ENCODE measurements at regions not wholly inside any gene's neighbourhood (a gene's known extent, or its start where the extent isn't known, plus 50 kb on each side); places are given as distances from the start of the nearest gene placed in this dataset.

DNA sequence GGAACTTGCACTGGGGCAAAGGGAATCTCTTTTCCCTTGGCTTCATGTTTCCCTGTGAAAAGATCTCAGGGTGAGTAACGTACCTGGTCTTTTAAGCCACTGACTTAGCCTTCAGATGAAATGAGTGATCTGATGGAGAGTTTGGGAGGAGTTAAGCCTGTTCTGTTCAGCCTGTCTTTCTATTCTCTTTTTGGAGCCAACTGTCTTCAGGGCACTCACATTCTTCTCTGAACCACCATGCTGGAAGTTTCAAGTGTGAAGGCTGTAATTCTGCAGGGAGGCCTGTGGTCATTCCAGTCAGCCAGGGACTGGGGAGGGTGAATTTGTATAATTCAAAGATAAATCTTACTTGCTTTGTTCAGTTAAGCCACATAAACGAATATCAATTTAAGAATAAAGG, 722.2 kb upstream of the SEMA6A start (continued):
- no peak for TF ChIP-seq HCFC1 (IDR thresholded peaks at IDR 0.05; ENCODE audit: low read length)
- TF ChIP-seq, protein P1, sequence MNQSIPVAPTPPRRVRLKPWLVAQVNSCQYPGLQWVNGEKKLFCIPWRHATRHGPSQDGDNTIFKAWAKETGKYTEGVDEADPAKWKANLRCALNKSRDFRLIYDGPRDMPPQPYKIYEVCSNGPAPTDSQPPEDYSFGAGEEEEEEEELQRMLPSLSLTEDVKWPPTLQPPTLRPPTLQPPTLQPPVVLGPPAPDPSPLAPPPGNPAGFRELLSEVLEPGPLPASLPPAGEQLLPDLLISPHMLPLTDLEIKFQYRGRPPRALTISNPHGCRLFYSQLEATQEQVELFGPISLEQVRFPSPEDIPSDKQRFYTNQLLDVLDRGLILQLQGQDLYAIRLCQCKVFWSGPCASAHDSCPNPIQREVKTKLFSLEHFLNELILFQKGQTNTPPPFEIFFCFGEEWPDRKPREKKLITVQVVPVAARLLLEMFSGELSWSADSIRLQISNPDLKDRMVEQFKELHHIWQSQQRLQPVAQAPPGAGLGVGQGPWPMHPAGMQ (IDR thresholded peaks at IDR 0.05; ENCODE audit: borderline replicate concordance), result no peak
- TF ChIP-seq, protein P2, sequence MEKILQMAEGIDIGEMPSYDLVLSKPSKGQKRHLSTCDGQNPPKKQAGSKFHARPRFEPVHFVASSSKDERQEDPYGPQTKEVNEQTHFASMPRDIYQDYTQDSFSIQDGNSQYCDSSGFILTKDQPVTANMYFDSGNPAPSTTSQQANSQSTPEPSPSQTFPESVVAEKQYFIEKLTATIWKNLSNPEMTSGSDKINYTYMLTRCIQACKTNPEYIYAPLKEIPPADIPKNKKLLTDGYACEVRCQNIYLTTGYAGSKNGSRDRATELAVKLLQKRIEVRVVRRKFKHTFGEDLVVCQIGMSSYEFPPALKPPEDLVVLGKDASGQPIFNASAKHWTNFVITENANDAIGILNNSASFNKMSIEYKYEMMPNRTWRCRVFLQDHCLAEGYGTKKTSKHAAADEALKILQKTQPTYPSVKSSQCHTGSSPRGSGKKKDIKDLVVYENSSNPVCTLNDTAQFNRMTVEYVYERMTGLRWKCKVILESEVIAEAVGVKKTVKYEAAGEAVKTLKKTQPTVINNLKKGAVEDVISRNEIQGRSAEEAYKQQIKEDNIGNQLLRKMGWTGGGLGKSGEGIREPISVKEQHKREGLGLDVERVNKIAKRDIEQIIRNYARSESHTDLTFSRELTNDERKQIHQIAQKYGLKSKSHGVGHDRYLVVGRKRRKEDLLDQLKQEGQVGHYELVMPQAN (conservative IDR thresholded peaks at IDR 0.05), result no peak

DNA sequence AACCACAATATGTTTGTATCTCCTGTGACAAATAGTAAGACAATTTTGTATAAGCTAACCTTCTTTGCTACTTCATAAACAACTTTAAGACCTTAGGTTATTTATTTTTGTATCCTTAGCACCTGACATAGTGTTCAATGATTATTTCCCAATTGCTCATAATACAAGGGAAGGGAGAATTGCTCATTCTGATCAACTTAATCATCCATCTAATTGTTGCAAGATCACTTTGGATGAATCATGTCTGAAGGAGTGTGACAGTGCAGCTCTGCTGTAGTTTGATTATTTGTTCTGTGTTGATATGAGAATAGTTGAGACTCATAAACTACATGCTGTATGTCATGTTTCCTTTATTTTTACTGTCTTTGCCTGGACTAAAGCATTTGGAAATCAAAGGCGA, 721.3 kb upstream of the SEMA6A start:
- H3K9ac ChIP-seq (ENCODE audit: control insufficient read depth, insufficient read depth, low read length), result no peak overlapping the region
- no peaks in the 10 kb centered on the region for H3K36me3 ChIP-seq (ENCODE audit: control insufficient read depth in 2 of 2, insufficient read depth in 2 of 2, low read length in 1 of 2)
- BruUV-seq (replicated peaks), result no TSS peak
- DNase-seq (ENCODE audit: low read depth, low spot score) (no peak), FAIRE-seq (peak; percentile 47), ATAC-seq (no peak)
- H2AFZ ChIP-seq (ENCODE audit: control insufficient read depth, low read depth, low read length), result no peak overlapping the region
- H3K27ac ChIP-seq (ENCODE audit: control insufficient read depth, insufficient read depth), result no peak overlapping the region
- 0% methylated on average over 1 of the region's 1 CpG for WGBS (ENCODE audit: insufficient coverage, insufficient replicate concordance, low lambda C conversion rate, missing lambda C conversion rate)
- in situ Hi-C loops (cut with MboI), result no loop called here
- no peak overlapping the region for H3K4me2 ChIP-seq (ENCODE audit: control insufficient read depth, insufficient read depth)
- H3K4me1 ChIP-seq (ENCODE audit: control insufficient read depth, insufficient read depth, low read length), result no peaks in the 10 kb centered on the region
- H3K79me2 ChIP-seq (ENCODE audit: control insufficient read depth, insufficient read depth, low read length), result no peaks in the 10 kb centered on the region
- ChIA-PET CTCF (no interaction called here), POLR2A (no interaction called here), RAD21 (ENCODE audit: unreplicated experiment) (no interaction called here), SMC1A (ENCODE audit: uncharacterized antibody, unreplicated experiment) (interaction anchor here (0.6 kb wide), 1 partner anchor 13 kb away, joined by 3 read pairs; no protein-coding TSS in a partner anchor)
- H4K20me1 ChIP-seq (ENCODE audit: control insufficient read depth, insufficient read depth), result no peaks in the 10 kb centered on the region
- H3K9me3 ChIP-seq (replicated peaks; ENCODE audit: control insufficient read depth, insufficient read depth, low read length), result no peaks in the 10 kb centered on the region
- intact Hi-C loops (cut with micrococcal nuclease; ENCODE audit: unreplicated experiment), result no loop called here
- no peaks in the 10 kb centered on the region for H3K27me3 ChIP-seq (replicated peaks in 1 of 2; ENCODE audit: control insufficient read depth in 2 of 2, insufficient read depth in 2 of 2, low read length in 1 of 2)
- no peak overlapping the region for H3K4me3 ChIP-seq
- TF ChIP-seq POU2F2 (IDR thresholded peaks at IDR 0.05; ENCODE audit: borderline replicate concordance, low read depth, low read length) (no peak), SIN3A (IDR thresholded peaks at IDR 0.05; ENCODE audit: low read depth, low read length) (no peak), RFX5 (IDR thresholded peaks at IDR 0.05; ENCODE audit: low read depth, low read length) (no peak), MEF2B (IDR thresholded peaks at IDR 0.05; ENCODE audit: partially characterized antibody, poor library complexity, severe bottlenecking) (no peak), ZNF217 (IDR thresholded peaks at IDR 0.05) (no peak), ZNF622 (IDR thresholded peaks at IDR 0.05) (no peak), YY1 (IDR thresholded peaks at IDR 0.05; ENCODE audit: low read depth, low read length) (no peak), ZZZ3 (IDR thresholded peaks at IDR 0.05; ENCODE audit: control insufficient read depth, insufficient read length, low read depth) (no peak), SUPT20H (IDR thresholded peaks at IDR 0.05; ENCODE audit: borderline replicate concordance, control insufficient read depth, low read depth, low read length) (no peak), ZNF24 (IDR thresholded peaks at IDR 0.05) (no peak), NFXL1 (IDR thresholded peaks at IDR 0.05; ENCODE audit: borderline replicate concordance) (no peak)
- TF ChIP-seq, protein P3, sequence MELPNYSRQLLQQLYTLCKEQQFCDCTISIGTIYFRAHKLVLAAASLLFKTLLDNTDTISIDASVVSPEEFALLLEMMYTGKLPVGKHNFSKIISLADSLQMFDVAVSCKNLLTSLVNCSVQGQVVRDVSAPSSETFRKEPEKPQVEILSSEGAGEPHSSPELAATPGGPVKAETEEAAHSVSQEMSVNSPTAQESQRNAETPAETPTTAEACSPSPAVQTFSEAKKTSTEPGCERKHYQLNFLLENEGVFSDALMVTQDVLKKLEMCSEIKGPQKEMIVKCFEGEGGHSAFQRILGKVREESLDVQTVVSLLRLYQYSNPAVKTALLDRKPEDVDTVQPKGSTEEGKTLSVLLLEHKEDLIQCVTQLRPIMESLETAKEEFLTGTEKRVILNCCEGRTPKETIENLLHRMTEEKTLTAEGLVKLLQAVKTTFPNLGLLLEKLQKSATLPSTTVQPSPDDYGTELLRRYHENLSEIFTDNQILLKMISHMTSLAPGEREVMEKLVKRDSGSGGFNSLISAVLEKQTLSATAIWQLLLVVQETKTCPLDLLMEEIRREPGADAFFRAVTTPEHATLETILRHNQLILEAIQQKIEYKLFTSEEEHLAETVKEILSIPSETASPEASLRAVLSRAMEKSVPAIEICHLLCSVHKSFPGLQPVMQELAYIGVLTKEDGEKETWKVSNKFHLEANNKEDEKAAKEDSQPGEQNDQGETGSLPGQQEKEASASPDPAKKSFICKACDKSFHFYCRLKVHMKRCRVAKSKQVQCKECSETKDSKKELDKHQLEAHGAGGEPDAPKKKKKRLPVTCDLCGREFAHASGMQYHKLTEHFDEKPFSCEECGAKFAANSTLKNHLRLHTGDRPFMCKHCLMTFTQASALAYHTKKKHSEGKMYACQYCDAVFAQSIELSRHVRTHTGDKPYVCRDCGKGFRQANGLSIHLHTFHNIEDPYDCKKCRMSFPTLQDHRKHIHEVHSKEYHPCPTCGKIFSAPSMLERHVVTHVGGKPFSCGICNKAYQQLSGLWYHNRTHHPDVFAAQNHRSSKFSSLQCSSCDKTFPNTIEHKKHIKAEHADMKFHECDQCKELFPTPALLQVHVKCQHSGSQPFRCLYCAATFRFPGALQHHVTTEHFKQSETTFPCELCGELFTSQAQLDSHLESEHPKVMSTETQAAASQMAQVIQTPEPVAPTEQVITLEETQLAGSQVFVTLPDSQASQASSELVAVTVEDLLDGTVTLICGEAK (IDR thresholded peaks at IDR 0.05; ENCODE audit: borderline replicate concordance), result no peak
- TF ChIP-seq, protein P4, sequence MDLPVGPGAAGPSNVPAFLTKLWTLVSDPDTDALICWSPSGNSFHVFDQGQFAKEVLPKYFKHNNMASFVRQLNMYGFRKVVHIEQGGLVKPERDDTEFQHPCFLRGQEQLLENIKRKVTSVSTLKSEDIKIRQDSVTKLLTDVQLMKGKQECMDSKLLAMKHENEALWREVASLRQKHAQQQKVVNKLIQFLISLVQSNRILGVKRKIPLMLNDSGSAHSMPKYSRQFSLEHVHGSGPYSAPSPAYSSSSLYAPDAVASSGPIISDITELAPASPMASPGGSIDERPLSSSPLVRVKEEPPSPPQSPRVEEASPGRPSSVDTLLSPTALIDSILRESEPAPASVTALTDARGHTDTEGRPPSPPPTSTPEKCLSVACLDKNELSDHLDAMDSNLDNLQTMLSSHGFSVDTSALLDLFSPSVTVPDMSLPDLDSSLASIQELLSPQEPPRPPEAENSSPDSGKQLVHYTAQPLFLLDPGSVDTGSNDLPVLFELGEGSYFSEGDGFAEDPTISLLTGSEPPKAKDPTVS (IDR thresholded peaks at IDR 0.05; ENCODE audit: low read depth, low read length), result no peak

Measured in GM12878 (cell line).